ENCODE measurements at regions not wholly inside any gene's neighbourhood (a gene's known extent, or its start where the extent isn't known, plus 50 kb on each side); places are given as distances from the start of the nearest gene placed in this dataset.

DNA sequence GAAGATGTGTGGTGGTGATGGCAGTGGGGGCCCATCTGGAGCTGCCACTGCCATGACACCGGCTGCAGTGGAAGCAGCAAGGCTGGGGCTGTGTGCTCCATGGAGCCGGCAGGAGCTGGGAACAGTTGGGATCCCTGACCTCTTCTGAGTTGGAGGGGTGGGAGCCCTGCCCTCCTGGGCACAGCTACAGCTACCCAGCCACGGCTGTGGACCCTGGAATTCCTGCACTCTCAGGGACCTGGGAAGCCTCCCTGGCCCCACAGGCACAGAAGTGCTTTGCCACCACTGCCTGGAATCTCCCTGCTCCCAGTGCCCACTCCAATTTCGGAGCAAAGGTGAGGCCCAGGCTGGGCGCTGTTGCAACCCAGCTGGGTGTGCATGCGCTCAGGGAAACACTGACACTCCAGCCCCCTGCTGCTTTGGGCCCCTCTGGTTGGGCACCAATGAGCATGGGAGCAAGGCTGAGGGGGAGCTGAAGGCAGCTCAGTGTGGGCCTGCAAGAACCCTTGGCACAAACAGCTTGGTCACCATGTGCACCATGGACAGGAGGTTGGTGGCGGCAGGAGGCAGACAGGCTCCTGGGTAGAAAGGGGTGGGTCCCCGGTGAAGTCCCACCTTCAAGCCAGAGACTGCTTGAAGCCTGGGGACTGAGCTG, 817.6 kb downstream of the KCNT2 start:
- H3K27ac ChIP-seq (replicated peaks): no peak overlapping the region
- no peaks in the 10 kb centered on the region for H3K27me3 ChIP-seq (ENCODE audit: insufficient read depth, poor library complexity, severe bottlenecking)
- H3K4me3 ChIP-seq (replicated peaks; ENCODE audit: insufficient read depth, low read length): no peak overlapping the region
- DNase-seq (ENCODE audit: low read depth in 1 of 2, low spot score in 1 of 2): no peak
- TF ChIP-seq, protein P1, sequence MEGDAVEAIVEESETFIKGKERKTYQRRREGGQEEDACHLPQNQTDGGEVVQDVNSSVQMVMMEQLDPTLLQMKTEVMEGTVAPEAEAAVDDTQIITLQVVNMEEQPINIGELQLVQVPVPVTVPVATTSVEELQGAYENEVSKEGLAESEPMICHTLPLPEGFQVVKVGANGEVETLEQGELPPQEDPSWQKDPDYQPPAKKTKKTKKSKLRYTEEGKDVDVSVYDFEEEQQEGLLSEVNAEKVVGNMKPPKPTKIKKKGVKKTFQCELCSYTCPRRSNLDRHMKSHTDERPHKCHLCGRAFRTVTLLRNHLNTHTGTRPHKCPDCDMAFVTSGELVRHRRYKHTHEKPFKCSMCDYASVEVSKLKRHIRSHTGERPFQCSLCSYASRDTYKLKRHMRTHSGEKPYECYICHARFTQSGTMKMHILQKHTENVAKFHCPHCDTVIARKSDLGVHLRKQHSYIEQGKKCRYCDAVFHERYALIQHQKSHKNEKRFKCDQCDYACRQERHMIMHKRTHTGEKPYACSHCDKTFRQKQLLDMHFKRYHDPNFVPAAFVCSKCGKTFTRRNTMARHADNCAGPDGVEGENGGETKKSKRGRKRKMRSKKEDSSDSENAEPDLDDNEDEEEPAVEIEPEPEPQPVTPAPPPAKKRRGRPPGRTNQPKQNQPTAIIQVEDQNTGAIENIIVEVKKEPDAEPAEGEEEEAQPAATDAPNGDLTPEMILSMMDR (IDR thresholded peaks at IDR 0.05; ENCODE audit: insufficient read depth, low read length): no peak
- TF ChIP-seq POLR2AphosphoS5 (IDR thresholded peaks at IDR 0.05; ENCODE audit: low read depth) (no peak), GABPA (IDR thresholded peaks at IDR 0.05; ENCODE audit: low read depth) (no peak), SPI1 (IDR thresholded peaks at IDR 0.05; ENCODE audit: borderline replicate concordance, low read depth) (no peak)
- TF ChIP-seq, protein P2, sequence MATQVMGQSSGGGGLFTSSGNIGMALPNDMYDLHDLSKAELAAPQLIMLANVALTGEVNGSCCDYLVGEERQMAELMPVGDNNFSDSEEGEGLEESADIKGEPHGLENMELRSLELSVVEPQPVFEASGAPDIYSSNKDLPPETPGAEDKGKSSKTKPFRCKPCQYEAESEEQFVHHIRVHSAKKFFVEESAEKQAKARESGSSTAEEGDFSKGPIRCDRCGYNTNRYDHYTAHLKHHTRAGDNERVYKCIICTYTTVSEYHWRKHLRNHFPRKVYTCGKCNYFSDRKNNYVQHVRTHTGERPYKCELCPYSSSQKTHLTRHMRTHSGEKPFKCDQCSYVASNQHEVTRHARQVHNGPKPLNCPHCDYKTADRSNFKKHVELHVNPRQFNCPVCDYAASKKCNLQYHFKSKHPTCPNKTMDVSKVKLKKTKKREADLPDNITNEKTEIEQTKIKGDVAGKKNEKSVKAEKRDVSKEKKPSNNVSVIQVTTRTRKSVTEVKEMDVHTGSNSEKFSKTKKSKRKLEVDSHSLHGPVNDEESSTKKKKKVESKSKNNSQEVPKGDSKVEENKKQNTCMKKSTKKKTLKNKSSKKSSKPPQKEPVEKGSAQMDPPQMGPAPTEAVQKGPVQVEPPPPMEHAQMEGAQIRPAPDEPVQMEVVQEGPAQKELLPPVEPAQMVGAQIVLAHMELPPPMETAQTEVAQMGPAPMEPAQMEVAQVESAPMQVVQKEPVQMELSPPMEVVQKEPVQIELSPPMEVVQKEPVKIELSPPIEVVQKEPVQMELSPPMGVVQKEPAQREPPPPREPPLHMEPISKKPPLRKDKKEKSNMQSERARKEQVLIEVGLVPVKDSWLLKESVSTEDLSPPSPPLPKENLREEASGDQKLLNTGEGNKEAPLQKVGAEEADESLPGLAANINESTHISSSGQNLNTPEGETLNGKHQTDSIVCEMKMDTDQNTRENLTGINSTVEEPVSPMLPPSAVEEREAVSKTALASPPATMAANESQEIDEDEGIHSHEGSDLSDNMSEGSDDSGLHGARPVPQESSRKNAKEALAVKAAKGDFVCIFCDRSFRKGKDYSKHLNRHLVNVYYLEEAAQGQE (IDR thresholded peaks at IDR 0.05; ENCODE audit: insufficient replicate concordance, low read depth): no peak

DNA sequence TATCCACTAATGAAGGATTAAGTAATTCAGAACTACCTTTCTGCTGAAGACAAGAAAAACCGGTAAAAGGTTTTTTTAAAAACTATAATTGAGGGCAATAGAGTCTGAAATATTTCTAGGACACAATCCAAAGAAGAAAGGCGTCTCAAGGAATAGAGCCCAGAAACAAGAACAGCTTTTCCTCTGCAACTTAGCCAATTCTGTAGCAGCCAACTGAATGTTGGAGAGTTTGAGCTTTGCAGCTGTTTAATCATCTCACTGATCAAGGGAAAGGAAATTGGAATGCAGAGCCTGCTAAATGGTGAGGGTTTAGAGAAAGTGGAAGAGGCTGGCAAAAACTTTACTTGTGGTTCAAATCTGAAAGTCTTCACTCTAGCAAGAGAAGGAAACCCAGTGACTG, 818.9 kb downstream of the KCNT2 start:
- Histone ChIP-seq H3K27ac (replicated peaks) (no peak overlapping the region), H3K27me3 (ENCODE audit: insufficient read depth, poor library complexity, severe bottlenecking) (no peaks in the 10 kb centered on the region), H3K4me3 (replicated peaks; ENCODE audit: insufficient read depth, low read length) (no peak overlapping the region)
- no peak for DNase-seq (ENCODE audit: low read depth in 1 of 2, low spot score in 1 of 2)
- TF ChIP-seq, protein P1 (IDR thresholded peaks at IDR 0.05; ENCODE audit: insufficient read depth, low read length): no peak
- TF ChIP-seq POLR2AphosphoS5 (IDR thresholded peaks at IDR 0.05; ENCODE audit: low read depth) (no peak), SPI1 (IDR thresholded peaks at IDR 0.05; ENCODE audit: borderline replicate concordance, low read depth) (no peak), GABPA (IDR thresholded peaks at IDR 0.05; ENCODE audit: low read depth) (no peak)
- TF ChIP-seq, protein P2 (IDR thresholded peaks at IDR 0.05; ENCODE audit: insufficient replicate concordance, low read depth): no peak

DNA sequence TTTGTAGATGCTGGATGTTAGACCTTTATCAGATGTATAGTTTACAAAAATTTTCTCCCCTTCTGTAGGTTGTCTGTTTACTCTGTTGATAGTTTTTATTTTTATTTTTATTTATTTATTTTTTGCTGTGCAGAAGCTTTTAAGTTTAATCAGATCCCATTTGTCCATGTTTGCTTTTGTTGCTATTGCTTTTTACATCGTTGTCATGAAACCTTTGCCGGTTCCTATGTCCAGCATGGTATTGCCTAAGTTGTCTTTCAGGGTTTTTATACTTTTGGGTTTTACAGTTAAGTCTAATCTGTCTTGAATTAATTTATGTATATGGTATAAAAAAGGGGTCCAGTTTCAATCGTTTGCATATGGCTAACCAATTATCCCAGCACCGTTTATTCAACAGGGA, 819.5 kb downstream of the KCNT2 start:
- H3K27ac ChIP-seq (replicated peaks): no peak overlapping the region
- no peak for DNase-seq (ENCODE audit: low read depth in 1 of 2, low spot score in 1 of 2)
- H3K27me3 ChIP-seq (ENCODE audit: insufficient read depth, poor library complexity, severe bottlenecking): no peaks in the 10 kb centered on the region
- TF ChIP-seq POLR2AphosphoS5 (IDR thresholded peaks at IDR 0.05; ENCODE audit: low read depth) (no peak), GABPA (IDR thresholded peaks at IDR 0.05; ENCODE audit: low read depth) (no peak), SPI1 (IDR thresholded peaks at IDR 0.05; ENCODE audit: borderline replicate concordance, low read depth) (no peak)
- TF ChIP-seq, protein P1 (IDR thresholded peaks at IDR 0.05; ENCODE audit: insufficient read depth, low read length): no peak
- TF ChIP-seq, protein P2 (IDR thresholded peaks at IDR 0.05; ENCODE audit: insufficient replicate concordance, low read depth): no peak
- H3K4me3 ChIP-seq (replicated peaks; ENCODE audit: insufficient read depth, low read length): no peak overlapping the region

Data from HL-60 (cell line).